ENCODE measurements at regions not wholly inside any gene's neighbourhood (a gene's known extent, or its start where the extent isn't known, plus 50 kb on each side); places are given as distances from the start of the nearest gene placed in this dataset.
"Not testable (repeated sequence)": the region's sequence is repeated elsewhere in the genome, so short reads cannot be mapped to it uniquely, and the experiment has no call there.

- no peak for DNase-seq (ENCODE audit: low spot score)
These were observed 651.2 kb upstream of the PITX2 start for GRCh38 chr4:111274060-111274459.

GRCh38 chr4:111274486-111274885, 651.6 kb upstream of the PITX2 start:
- DNase-seq (ENCODE audit: low spot score): no peak

DNA sequence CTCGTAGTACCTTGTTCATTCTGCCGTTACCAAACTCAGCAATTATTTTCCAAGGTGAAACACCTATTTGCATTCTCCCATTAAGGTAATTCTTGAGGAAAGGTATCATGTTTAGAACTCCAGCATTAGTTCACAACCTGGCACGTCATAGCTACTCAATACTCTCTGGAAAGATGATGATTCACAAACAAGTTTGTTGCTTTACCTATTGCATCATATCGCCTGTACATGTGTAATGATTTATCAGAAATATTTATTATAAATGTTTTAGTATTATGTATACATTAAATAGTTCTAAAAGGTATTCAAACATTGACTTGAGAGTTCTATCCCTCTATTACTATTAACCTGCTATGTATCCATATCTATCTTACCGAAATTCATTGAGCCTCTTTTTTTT, 658.3 kb upstream of the PITX2 start:
- no peak for DNase-seq (ENCODE audit: low spot score)

DNA sequence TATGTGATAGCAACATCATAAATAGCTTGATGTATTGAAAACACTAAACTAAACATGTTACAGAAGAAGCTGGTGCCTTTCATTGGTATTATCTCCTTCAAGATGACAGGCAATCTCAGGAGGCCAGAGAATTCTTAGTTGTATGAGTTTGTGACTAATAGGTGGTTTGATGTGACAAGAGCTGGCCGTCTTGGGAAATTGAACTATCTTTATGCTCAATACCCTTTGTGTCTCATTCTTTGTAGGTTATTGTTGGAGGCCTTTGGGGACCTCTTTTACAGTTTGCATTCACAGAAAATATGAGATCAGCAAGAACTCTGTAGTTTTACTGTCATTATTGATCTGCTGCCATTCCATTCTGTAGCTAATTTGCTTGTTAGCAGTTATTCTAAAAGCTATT, 659.2 kb upstream of the PITX2 start:
- DNase-seq (ENCODE audit: low spot score): no peak

DNA sequence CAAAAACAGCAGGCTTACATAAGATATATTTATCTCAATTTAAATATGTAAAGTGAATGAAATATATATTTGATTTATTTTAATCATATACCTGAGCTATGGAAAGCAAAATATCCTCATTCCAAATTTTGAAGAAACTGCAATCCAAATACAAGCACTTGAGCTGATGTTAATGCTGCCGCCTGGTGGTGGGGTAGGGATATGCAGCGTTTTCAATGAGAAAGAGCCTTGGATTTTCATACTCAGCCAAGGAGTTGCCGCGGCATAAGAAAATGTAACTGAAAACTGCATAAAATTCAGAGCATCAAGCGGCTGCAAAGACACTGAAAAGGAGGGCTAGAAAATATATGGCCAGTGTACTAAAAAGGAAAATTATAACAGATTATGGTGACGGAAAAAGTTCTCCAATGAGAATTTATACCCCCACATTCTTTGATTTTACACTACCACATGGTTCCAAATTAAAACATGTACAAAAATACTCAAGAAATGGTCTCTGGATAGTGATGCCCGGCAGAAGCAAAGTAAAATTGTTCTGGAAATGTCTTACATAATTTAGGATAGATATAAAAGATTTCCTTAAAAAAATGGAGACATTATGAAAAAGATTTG, 660.3 kb upstream of the PITX2 start:
- DNase-seq (ENCODE audit: low spot score): peak; percentile 52

DNA sequence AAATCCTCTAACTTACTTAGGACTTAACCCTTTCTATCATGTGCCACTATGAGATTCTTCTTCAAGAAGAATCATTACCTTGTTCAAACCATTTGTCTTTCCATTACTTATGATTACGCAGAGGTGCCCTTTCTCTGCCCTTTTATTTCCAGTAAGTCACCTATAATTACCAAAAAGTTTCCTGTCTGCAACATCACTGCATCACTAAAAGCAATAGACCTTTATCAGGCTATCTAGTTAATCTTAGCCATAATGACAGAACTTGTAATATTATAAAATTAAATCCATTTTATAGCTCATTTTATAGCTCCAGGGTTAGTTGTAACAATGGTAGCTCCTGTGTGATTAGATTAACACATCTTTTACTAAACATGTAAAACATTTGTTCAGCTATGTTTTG, 673.6 kb upstream of the PITX2 start:
- no peak for DNase-seq (ENCODE audit: low spot score)

- no peak for DNase-seq (ENCODE audit: low spot score)
These were observed 680.9 kb upstream of the PITX2 start for GRCh38 chr4:111303806-111304205.

GRCh38 chr4:111323496-111323895, 700.6 kb upstream of the PITX2 start:
- DNase-seq (ENCODE audit: low spot score): no peak

- DNase-seq (ENCODE audit: low spot score): no peak
These were observed 701.0 kb upstream of the PITX2 start for GRCh38 chr4:111323916-111324315.

GRCh38 chr4:111326450-111326849, 703.6 kb upstream of the PITX2 start:
- no peak for DNase-seq (ENCODE audit: low spot score)

GRCh38 chr4:111330786-111331185, 707.9 kb upstream of the PITX2 start:
- no peak for DNase-seq (ENCODE audit: low spot score)

- no peak for DNase-seq (ENCODE audit: low spot score)
These were observed 711.5 kb upstream of the PITX2 start for GRCh38 chr4:111334361-111334760.

- DNase-seq (ENCODE audit: low spot score): not testable (repeated sequence)
These were observed 714.5 kb upstream of the PITX2 start for GRCh38 chr4:111337186-111337876.

- no peak for DNase-seq (ENCODE audit: low spot score)
These were observed 736.7 kb upstream of the PITX2 start for GRCh38 chr4:111359602-111360001.

DNA sequence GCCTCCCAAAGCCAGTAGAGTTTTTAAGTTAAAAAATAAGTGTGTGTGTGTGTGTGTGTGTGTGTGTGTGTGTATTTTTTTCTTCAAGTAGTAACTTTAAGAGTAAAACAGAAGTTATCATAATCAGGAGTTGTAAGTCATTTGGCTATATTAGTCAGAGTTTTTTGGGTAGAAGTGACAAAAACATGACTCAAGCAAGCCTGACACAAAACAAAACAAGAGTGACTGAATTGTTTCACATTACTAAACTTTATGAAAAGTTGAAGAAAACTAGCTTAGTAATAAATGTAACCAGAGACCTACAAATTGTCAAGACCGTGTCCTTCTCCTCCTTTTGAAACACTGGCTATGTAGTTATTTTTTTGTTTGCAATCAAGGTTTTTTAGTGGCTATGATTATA, 738.0 kb upstream of the PITX2 start:
- DNase-seq (ENCODE audit: low spot score): peak; percentile 11

DNA sequence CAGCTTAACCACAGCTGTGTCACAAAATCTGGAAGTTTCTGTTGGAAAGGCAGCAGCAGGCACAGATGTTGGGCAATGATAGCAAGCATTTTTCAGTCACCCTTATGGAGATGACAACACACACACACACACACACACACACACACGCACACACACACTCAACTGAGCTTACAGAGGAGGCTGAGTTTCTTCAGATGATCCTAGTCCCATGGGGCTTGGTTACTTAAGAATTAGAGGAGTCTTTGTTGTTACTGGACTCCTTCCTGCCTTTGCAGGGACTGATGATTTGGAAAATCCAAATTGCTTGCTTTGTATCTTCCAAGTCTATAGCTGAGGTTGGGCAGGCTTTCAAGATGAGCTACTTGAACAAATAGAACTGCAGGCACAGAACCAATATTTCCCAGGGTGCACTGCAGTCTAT, 740.1 kb upstream of the PITX2 start:
- DNase-seq (ENCODE audit: low spot score): no peak

GRCh38 chr4:111377880-111378279, 755.0 kb upstream of the PITX2 start:
- DNase-seq (ENCODE audit: low spot score): not testable (repeated sequence)

GRCh38 chr4:111388561-111388960, 756.7 kb upstream of the FAM241A start:
- DNase-seq (ENCODE audit: low spot score): no peak

- no peak for DNase-seq (ENCODE audit: low spot score)
These were observed 753.4 kb upstream of the FAM241A start for GRCh38 chr4:111391829-111392228.

DNA sequence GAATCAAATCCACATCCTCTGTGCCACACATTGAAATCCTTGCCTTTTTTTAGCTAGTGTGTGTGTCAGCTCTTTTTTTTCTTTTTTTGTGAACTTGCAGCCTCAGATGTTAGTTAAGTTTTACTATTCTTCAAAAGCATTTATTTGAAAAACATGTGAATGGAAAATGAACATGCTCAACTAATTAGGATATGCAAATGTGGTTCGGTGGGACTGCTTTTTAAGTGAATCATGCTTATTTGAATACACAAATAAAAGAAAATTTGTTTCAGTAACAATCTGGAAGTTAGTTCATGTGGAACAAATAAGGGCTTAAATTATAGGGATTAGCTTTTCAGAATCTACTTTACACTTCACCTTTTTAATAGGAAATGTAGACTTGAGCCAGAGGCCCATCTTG, 751.5 kb upstream of the FAM241A start:
- DNase-seq (ENCODE audit: low spot score): no peak

GRCh38 chr4:111398906-111399330, 746.3 kb upstream of the FAM241A start:
- no peak for DNase-seq (ENCODE audit: low spot score)

- no peak for DNase-seq (ENCODE audit: low spot score)
These were observed 745.6 kb upstream of the FAM241A start for GRCh38 chr4:111399623-111400022.

DNA sequence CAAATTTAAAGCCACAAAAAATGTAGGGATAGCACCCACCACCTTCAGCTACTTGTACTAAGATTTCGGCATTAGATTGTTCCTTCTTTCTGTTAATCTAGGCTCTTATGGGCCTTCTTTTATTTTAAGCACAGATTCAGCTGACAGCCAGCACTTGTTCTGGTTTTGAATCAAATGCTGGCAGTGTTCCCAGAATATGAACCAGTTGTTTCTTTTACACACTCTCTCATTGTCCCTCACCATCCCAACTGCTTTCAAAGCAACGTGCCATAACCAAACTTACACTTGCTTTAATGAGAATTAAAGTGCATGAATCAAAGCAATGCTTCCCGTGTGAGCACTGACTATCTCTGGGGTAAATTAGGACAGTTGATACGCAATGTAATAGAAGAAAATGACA, 744.5 kb upstream of the FAM241A start:
- DNase-seq (ENCODE audit: low spot score): no peak

DNA sequence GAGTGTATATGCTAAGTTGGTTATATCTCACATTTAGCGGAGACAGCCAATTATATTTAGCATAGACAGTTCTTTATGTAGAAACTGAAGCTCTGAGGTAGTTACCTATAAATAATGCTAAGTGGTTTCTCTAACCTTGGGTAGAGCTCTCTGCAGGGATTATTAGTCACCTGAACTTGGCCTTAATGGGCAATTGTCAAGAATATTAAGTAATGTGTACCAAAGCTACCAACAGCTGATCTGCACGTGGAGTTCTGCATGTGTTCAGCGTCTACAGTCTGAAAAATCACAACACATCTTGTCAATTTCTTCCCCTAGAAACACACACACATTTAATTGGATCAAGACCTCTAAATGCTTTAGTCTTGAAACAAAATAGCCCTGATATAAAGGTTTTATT, 740.6 kb upstream of the FAM241A start:
- DNase-seq (ENCODE audit: low spot score): no peak

Data from RKO (cell line).